ENCODE measurements at regions not wholly inside any gene's neighbourhood (a gene's known extent, or its start where the extent isn't known, plus 50 kb on each side); places are given as distances from the start of the nearest gene placed in this dataset.

DNA sequence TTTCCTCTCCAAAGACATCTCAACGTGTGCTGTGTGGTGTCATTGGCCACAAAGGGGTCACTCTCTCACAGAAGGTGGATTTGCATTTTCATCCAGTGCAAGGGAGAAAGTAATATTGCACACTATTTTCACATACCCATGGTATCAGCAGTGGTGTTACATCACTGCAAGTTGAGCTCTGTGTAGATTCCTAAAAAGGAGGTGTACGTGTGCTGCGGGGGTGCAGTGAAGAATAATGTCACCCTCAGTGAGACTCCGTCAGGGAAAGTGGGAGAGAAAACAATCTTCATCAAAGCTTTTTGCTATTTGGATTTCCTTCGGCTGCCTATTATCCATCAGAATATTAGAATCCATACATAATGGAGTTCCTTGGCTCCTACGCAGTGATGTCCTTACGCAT lies 733.8 kb upstream of the FANCL start:
- ChIA-PET POLR2A (no interaction called here), CTCF (no interaction called here)
- H3K9me3 Mint-ChIP-seq: no peaks in the 10 kb centered on the region
- H3K36me3 Mint-ChIP-seq (ENCODE audit: low read depth): no peaks in the 10 kb centered on the region
- no peaks in the 10 kb centered on the region for H3K4me1 ChIP-seq (ENCODE audit: insufficient read depth, low read length)
- no peak overlapping the region for H3K27ac Mint-ChIP-seq
- H3K4me3 ChIP-seq (ENCODE audit: low read length): no peak overlapping the region
- peaks cover 0 to 3% of the 10 kb centered on the region in 2 experiments for H3K9me3 ChIP-seq (ENCODE audit: control insufficient read depth in 1 of 2, insufficient read depth in 1 of 2, low read length in 2 of 2)
- no peak overlapping the region for H3K27ac ChIP-seq (ENCODE audit: low read depth in 1 of 2, low read length in 2 of 2)
- no peak for TF ChIP-seq CTCF (IDR thresholded peaks at IDR 0.05)
- no peak for ATAC-seq (ENCODE audit: poor library complexity)
- H3K36me3 ChIP-seq (ENCODE audit: insufficient read depth, low read length): no peaks in the 10 kb centered on the region
- H3K4me3 Mint-ChIP-seq: no peak overlapping the region
- H3K27me3 ChIP-seq (ENCODE audit: control insufficient read depth in 1 of 2, insufficient read depth in 2 of 2, low read length in 2 of 2): no peaks in the 10 kb centered on the region
- DNase-seq: no peak
- H3K27me3 Mint-ChIP-seq: no peaks in the 10 kb centered on the region
- intact Hi-C loops (cut with DNase I, micrococcal nuclease): no loop called here
- no peaks in the 10 kb centered on the region for H3K4me1 Mint-ChIP-seq (ENCODE audit: low read depth)

DNA sequence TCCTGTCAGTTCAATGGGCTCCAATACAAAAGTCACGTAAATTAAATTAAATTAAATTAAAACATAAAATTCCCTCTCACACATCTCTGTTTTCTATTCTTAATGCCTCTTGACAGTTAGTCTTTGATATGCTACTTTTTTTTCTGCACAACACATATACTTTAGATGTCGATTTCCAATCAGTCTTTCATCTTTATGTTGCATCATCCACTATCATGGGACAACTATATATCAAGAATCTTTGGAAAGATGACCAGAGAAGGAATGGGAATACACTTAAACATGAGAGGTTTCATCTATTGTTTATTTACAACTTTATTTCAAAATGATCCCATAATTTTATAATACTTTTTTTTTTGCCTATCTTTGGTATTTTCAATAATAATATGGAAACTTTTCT lies 733.3 kb upstream of the FANCL start:
- Histone ChIP-seq H3K27me3 (ENCODE audit: control insufficient read depth in 1 of 2, insufficient read depth in 2 of 2, low read length in 2 of 2) (no peaks in the 10 kb centered on the region), H3K4me1 (ENCODE audit: insufficient read depth, low read length) (no peaks in the 10 kb centered on the region), H3K27ac (ENCODE audit: low read depth in 1 of 2, low read length in 2 of 2) (no peak overlapping the region), H3K9me3 (ENCODE audit: control insufficient read depth in 1 of 2, insufficient read depth in 1 of 2, low read length in 2 of 2) (peaks cover 0 to 3% of the 10 kb centered on the region in 2 experiments), H3K4me3 (ENCODE audit: low read length) (no peak overlapping the region), H3K36me3 (ENCODE audit: insufficient read depth, low read length) (no peaks in the 10 kb centered on the region)
- H3K4me1 Mint-ChIP-seq (ENCODE audit: low read depth): no peaks in the 10 kb centered on the region
- no peak overlapping the region for H3K27ac Mint-ChIP-seq
- ChIA-PET CTCF (no interaction called here), POLR2A (no interaction called here)
- DNase-seq: no peak
- no peaks in the 10 kb centered on the region for H3K27me3 Mint-ChIP-seq
- ATAC-seq (ENCODE audit: poor library complexity): no peak
- H3K36me3 Mint-ChIP-seq (ENCODE audit: low read depth): no peaks in the 10 kb centered on the region
- intact Hi-C loops (cut with DNase I, micrococcal nuclease): no loop called here
- TF ChIP-seq CTCF (IDR thresholded peaks at IDR 0.05): no peak
- H3K4me3 Mint-ChIP-seq: no peak overlapping the region
- H3K9me3 Mint-ChIP-seq: no peaks in the 10 kb centered on the region

DNA sequence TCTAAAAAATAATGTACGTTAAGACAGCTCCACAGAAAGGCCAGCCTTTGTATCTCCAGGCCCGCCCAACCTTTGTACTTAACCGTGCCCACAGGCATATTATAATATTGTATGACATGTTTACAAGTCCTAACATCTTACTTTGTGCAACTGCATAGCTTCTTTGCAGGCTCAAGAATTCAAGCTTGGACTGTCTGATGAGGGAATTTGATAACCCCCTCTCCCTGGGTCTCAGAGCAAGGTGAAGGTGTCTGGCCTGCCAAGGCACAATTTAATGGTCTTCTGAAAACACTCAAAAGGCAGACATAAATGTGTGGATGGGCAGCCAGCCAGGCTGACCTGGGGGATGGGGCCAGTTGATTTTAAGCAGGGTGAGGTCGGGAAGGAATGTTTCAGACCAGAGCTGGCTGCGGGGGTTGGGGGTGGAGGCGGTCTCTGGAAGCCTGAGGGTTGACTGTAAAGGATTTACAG lies 732.7 kb upstream of the FANCL start:
- no peaks in the 10 kb centered on the region for H3K36me3 ChIP-seq (ENCODE audit: insufficient read depth, low read length)
- no peak overlapping the region for H3K4me3 ChIP-seq (ENCODE audit: low read length)
- no peak overlapping the region for H3K27ac Mint-ChIP-seq
- H3K36me3 Mint-ChIP-seq (ENCODE audit: low read depth): no peaks in the 10 kb centered on the region
- no peak for ATAC-seq (ENCODE audit: poor library complexity)
- H3K4me1 Mint-ChIP-seq (ENCODE audit: low read depth): no peaks in the 10 kb centered on the region
- H3K9me3 Mint-ChIP-seq: no peaks in the 10 kb centered on the region
- H3K4me1 ChIP-seq (ENCODE audit: insufficient read depth, low read length): no peaks in the 10 kb centered on the region
- H3K27ac ChIP-seq (ENCODE audit: low read depth in 1 of 2, low read length in 2 of 2): no peak overlapping the region
- no peak for DNase-seq
- H3K27me3 Mint-ChIP-seq: no peaks in the 10 kb centered on the region
- no peaks in the 10 kb centered on the region for H3K27me3 ChIP-seq (ENCODE audit: control insufficient read depth in 1 of 2, insufficient read depth in 2 of 2, low read length in 2 of 2)
- intact Hi-C loops (cut with DNase I, micrococcal nuclease): no loop called here
- no peak for TF ChIP-seq CTCF (IDR thresholded peaks at IDR 0.05)
- ChIA-PET CTCF (no interaction called here), POLR2A (no interaction called here)
- no peak overlapping the region for H3K4me3 Mint-ChIP-seq
- peaks cover 0 to 3% of the 10 kb centered on the region in 2 experiments for H3K9me3 ChIP-seq (ENCODE audit: control insufficient read depth in 1 of 2, insufficient read depth in 1 of 2, low read length in 2 of 2)

Data from CD4-positive, alpha-beta T cell (primary cell).